ENCODE measurements at regions not wholly inside any gene's neighbourhood (a gene's known extent, or its start where the extent isn't known, plus 50 kb on each side); places are given as distances from the start of the nearest gene placed in this dataset.

- TF ChIP-seq CTCF (IDR thresholded peaks at IDR 0.05) (no peak), POLR2A (IDR thresholded peaks at IDR 0.05) (no peak)
Observed at GRCh38 chr6:1485678-1486077, 96.3 kb downstream of the FOXF2 start.
